ENCODE measurements at regions not wholly inside any gene's neighbourhood (a gene's known extent, or its start where the extent isn't known, plus 50 kb on each side); places are given as distances from the start of the nearest gene placed in this dataset.

- no peak for DNase-seq (ENCODE audit: low spot score)
Measured at GRCh38 chr10:53749439-53749838, 976.9 kb upstream of the MBL2 start.

GRCh38 chr10:53748319-53748718 lies 975.7 kb upstream of the MBL2 start:
- no peak for DNase-seq (ENCODE audit: low spot score)

DNA sequence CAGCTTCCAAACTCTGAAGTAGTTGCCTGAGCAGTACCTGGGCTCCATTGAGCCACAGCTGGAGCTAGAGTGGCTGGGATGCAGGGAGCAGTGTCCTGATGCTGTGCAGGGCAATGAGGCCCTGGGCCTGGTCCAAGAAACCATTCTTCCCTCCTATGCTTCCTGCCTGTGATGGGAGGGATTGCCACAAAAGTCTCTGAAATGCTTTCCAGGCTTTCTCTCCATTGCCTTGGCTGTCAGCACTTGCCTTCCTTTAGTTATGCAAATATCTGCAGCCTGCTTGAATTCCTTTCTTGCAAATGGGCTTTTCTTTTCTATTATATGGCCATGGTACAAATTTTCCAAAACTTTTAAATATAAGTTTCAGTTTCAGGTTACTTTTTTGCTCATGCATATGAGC lies 972.2 kb upstream of the MBL2 start:
- DNase-seq (ENCODE audit: low spot score): no peak

DNA sequence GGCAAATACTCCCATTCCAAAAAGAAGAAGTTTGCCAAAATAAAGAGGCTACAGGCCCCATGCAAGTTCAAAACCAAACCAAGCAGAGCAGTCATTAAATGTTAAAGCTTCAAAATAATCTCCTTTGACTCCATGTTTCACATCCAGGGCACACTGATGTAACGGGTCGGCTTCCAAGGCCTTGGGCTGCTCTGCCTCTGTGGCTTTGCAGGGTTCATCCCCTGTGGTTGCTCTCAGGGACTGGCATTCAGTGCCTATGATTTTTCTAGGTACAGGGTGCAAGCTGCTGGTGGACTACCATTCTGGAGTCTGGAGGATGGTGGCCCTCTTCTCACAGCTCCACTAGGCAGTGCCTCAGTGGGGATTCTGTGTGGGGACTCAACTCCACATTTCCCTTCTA lies 971.6 kb upstream of the MBL2 start:
- DNase-seq (ENCODE audit: low spot score): no peak

- no peak for DNase-seq (ENCODE audit: low spot score)
Measured at GRCh38 chr10:53737132-53737531, 964.5 kb upstream of the MBL2 start.

GRCh38 chr10:53726921-53727320 lies 954.3 kb upstream of the MBL2 start:
- no peak for DNase-seq (ENCODE audit: low spot score)

GRCh38 chr10:53724581-53724980 lies 952.0 kb upstream of the MBL2 start:
- DNase-seq (ENCODE audit: low spot score): no peak

DNA sequence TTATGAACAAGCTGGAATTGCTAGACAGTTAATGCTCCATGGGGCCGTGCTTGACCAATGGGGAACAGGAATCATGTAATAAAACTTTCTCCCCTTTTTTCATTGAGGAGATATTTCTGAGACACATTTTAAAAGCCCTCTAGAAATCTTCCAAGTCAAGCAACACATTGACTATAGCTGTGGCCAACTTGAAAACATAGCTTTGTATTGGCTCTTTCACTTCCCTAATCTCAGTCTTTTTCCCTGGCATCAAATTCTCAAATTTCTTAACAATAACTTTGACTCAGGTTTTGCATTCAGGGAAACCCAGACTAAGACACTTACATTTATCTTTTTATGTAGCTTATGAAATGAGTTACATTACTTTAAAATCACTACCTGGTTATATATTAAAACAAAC lies 947.1 kb upstream of the MBL2 start:
- DNase-seq (ENCODE audit: low spot score): no peak

DNA sequence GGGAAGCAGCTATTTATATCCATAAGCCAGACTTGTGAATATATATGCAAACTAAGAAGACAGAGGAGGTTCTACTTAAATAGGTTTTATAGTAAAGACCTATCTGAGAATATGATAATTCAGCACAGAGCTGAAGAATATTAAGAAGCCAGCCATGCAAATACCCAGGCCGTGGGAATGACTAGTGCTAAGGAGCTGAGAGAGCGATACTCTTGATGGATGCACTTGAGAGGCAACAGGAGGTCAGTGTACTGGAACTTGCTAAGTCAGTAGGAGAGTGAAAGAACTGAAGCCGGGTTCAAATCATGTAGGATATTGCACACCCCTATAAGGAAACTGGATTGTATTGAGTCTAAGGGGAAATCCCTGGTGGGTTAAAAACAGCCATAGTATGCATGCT lies 943.6 kb upstream of the MBL2 start:
- no peak for DNase-seq (ENCODE audit: low spot score)

- no peak for DNase-seq (ENCODE audit: low spot score)
Measured at GRCh38 chr10:53713431-53713830, 940.8 kb upstream of the MBL2 start.

DNA sequence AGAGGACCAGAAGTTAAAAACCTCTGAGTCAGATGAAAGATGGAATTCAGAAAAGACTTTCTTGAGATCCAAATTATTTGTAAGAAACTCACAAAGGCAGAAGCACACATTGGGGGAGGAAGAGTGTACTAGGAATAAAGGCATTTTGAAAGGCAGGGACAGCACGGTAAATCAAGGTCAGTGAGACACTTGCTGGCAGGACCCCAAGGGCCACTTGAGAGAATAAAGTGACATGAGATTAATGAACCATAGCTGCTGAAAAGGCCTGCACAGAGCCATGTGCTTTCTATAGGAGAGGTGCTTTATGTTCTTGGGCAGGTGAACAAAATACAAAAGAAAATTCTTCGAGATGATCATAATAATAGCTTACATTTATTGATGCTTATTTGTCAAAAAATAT lies 929.9 kb upstream of the MBL2 start:
- no peak for DNase-seq (ENCODE audit: low spot score)

DNA sequence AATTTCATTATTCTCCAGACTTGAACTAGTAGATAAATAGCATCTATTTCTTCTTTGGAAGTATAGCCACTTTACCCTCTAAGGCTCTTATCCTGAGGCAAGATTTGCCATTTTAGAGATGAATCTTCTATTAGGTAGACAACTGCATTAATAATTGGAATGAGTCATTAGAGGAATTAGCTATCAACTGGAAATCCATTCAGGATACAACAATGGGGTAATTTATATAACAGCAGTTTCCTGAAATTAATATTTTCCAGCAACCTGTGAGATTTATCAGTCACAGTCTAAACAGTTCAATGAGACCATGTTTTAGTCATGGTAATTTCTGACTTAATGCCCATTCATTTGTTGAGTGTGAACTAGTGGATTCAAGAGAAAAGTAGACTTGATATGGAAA lies 928.6 kb upstream of the MBL2 start:
- no peak for DNase-seq (ENCODE audit: low spot score)

DNA sequence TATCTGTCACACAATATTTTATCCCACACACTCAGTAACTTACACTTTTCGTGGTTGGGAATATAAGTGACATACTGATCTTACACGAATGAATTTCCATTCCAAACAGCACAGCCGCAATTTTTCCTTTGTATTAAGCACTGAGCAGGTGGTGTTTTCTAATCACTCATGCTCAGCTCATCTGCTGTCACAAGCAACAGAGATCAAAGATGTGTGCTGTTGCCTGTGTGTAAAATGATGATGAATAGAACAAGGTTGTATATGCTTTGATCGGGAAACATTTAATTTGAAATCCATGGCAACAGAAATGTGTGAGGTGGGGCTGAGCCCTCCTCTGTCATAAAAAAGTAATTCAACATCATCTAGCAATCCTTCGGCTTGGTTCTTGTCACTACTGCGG lies 927.7 kb upstream of the MBL2 start:
- no peak for DNase-seq (ENCODE audit: low spot score)

DNA sequence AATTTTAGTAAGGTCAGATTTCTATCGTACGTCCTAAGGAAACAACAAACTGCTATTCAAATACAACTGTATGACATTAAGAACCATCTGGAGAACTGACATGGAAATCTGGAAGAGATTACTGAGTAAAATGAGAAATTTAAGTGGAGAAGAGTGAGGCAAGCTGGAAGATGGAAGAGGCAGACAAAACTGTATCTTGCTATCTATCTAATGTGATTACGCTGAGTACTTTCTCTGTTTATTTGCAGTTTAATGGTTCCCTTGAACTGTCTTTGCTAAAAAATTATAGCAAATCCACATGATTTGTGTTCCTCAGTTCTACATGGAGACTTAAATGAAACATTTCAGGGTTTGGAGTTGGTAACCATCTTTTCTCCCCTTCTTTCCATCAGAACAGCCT lies 927.1 kb upstream of the MBL2 start:
- DNase-seq (ENCODE audit: low spot score): no peak

DNA sequence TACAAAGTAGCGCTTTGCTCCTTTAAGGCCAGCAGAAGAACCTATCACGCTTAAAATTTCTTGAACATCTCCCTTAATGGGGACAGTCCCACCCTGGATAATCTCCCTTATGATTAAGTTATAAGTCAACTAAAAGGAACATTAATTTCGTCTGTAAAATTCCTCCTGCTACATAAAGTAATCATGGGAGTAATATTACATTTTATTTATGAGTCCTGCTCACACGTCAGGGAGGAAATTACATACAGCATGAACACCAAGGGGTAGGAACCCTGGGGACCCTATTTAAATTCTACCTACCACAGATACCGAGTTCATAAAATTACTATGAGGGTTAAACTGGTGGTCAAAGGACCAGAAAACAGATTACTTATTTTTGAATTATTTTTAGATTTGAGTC lies 926.6 kb upstream of the MBL2 start:
- no peak for DNase-seq (ENCODE audit: low spot score)

- no peak for DNase-seq (ENCODE audit: low spot score)
Measured at GRCh38 chr10:53697038-53697437, 924.5 kb upstream of the MBL2 start.

- DNase-seq (ENCODE audit: low spot score): no peak
Measured at GRCh38 chr10:53690524-53691240, 918.1 kb upstream of the MBL2 start.

DNA sequence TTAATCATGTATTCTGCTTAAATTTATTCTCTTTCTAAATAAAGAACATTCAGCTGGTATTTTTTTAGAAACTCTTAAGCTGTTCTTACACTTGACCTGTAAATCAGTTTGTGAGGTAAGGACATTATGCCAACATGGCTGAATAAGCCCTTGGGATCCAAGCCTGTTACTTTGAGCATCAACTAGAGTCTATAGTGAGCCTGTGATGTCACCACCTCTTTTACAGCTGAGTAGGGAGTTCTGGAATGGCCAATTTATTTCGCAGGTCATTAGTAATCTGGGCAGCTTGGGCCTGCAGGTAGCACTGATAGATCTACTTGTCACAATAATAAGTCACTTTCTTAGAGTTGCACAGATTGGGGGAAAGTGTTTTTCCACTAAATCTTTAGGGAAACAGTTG lies 915.2 kb upstream of the MBL2 start:
- no peak for DNase-seq (ENCODE audit: low spot score)

GRCh38 chr10:53682885-53683284 lies 910.3 kb upstream of the MBL2 start:
- no peak for DNase-seq (ENCODE audit: low spot score)

DNA sequence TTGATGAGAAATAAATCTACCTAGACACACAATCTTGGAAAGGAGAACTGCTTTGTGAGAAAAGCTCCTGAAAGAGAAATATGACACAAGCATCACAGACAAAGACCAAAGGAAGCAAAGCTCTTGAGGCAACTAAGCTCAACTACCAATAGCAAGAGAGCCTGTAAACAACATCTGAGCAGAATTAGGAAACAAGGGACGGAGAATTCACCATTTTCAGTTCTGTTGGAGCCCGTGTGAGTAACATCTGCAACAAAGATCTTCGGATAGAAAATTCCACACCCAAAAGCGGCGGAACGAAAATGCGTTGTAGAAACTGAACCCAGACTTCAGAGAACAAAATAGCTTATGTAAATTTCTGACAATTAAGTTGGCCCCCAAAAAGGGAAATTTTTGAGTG lies 909.9 kb upstream of the MBL2 start:
- no peak for DNase-seq (ENCODE audit: low spot score)

DNA sequence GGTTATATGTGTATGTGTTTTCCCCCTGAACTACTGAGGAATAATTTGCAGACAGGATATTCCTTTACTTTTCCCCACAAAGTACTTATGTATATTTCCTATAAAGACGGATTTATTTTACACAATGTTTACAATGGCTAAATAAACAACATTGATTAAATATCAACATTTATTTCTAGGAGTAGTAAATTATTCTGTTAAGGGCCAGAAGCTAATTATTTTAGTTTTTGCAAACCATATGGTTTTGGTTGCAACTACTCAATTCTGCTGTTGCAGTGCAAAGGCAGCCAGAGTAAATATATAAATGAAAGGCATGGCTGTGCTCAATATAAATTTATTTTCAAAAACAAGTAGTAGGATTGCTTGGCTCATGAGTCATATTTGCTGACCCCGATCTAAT lies 907.1 kb upstream of the MBL2 start:
- no peak for DNase-seq (ENCODE audit: low spot score)

DNA sequence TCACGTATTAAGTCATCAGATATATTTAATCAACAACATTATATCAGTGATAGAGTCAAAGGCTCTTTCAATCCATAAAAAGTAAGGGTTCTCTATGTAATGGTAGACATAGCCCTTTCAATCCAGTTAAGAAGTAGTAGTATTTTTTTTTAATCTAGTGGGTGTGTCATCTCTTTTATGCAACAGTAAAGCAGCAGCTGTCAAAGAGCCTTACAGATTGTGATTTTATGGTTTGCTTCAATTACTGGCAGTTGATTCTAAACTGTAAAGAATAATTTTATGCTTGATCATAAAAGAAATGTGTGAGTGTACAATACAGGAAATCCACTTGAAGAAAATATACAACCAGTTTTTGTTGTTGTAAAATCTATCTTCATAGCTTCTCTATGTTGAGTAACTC lies 902.6 kb upstream of the MBL2 start:
- DNase-seq (ENCODE audit: low spot score): no peak

- DNase-seq (ENCODE audit: low spot score): no peak
Measured at GRCh38 chr10:53667063-53667462, 894.5 kb upstream of the MBL2 start.

DNA sequence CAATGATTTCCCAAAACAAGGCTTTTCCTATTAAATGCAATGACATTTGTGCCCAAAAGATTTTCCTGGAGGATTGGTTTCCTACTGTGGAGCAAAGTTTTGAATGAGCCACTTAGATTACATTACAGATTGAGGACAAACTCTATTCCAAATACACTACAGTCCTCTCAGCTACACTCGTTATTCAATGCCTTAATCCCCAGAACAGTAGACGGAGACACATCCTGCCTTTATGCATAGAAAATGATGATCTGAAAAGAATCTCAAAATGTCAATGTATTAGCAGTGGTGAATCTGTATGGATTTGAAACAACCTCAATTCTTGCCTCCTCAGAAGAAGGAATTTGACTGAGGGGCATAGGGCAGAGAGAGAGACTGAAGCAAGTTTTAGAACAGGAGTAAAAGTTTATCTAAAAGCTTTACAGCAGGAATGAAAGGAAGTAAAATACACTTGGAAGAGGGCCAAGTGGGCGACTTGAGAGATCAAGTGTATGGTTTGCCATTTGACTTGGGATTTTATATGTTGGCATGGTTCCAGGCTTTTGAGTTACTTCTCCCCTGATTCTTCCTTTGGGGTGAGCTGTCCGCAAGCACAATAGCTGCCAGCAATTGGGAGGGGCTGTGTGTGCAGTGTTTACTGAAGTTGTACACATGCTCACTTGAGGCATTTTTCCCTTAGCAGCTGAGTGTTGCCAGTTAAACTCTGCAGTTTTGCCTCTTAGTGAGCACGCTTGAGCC lies 891.9 kb upstream of the MBL2 start:
- no peak for DNase-seq (ENCODE audit: low spot score)

All from ureter (tissue), 1 donor.